ENCODE measurements at regions not wholly inside any gene's neighbourhood (a gene's known extent, or its start where the extent isn't known, plus 50 kb on each side); places are given as distances from the start of the nearest gene placed in this dataset.

DNA sequence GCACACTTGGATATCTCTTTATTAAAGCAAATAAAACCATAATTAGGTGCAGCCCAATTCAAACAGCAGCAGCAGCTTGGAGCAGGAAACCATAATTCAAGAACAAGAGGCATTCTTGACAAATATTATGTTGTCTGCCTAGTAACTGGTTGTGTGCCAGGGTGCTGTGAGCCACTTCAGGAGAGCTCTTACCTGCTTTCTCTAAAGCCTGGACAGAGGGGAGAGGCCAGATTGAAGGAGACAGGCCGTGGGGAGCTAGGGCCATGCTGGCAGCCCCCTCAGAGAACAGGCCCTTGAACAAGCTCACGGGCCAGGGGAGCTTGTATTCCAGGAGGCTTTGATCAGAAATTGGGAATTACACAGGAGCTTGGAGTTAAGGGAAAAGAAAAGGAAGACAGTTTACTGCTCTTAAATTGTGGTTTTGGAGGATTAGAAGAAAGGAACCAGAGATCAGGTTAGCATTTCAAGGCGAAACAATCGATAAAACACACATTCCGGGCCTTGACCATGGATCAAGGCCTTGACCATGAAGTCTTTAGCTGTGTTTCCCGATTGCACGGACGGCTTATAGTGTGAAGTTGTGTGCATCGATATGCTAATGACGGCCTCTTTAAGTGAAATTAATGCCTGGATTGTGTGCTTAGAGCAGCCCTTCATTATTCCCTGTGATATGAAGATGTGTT is 69.8 kb upstream of the NKX2-2 start:
- Histone ChIP-seq H2BK12ac (ENCODE audit: insufficient read length, low read depth, low read length) (no peak overlapping the region), H2BK20ac (ENCODE audit: low read depth, low read length, poor library complexity, severe bottlenecking) (no peak overlapping the region), H2AFZ (ENCODE audit: low read length) (no peak overlapping the region), H3K4ac (ENCODE audit: low read depth, low read length) (no peak overlapping the region), H2BK5ac (ENCODE audit: insufficient read length, low read length) (no peak overlapping the region), H3K23me2 (ENCODE audit: insufficient read length, low read depth, low read length, poor library complexity, severe bottlenecking) (no peaks in the 10 kb centered on the region), H2BK15ac (ENCODE audit: low read depth, low read length) (no peak overlapping the region), H3T11ph (ENCODE audit: low read length) (no peak overlapping the region), H2BK120ac (ENCODE audit: low read depth, low read length, poor library complexity, severe bottlenecking) (no peak overlapping the region), H2AK5ac (ENCODE audit: insufficient read length, low read length) (no peak overlapping the region), H4K91ac (ENCODE audit: insufficient read length, low read depth, low read length) (no peak overlapping the region), H3K9ac (ENCODE audit: extremely low read depth, insufficient read length, low read length) (no peak overlapping the region), H3K4me2 (ENCODE audit: insufficient read depth, insufficient read length, low read length) (no peak overlapping the region), H3K23ac (ENCODE audit: insufficient read length, low read depth, low read length) (no peak overlapping the region), H4K20me1 (ENCODE audit: control insufficient read depth, insufficient read depth, insufficient read length) (no peaks in the 10 kb centered on the region), H3K18ac (ENCODE audit: insufficient read length, low read depth, low read length) (no peak overlapping the region), H3K27ac (ENCODE audit: insufficient read length, low read depth, low read length) (no peak overlapping the region), H3K14ac (ENCODE audit: insufficient read depth, low read length) (no peak overlapping the region), H3K4me1 (ENCODE audit: insufficient read depth, low read length) (no peaks in the 10 kb centered on the region), H4K8ac (replicated peaks; ENCODE audit: insufficient read length, low read depth, low read length) (no peak overlapping the region), H3K56ac (ENCODE audit: insufficient read length, low read depth, low read length) (no peak overlapping the region), H3K79me2 (ENCODE audit: insufficient read depth, low read length) (no peaks in the 10 kb centered on the region), H4K5ac (ENCODE audit: insufficient read length, low read depth, low read length) (no peak overlapping the region), H3K9me3 (ENCODE audit: control insufficient read depth, low read depth, low read length) (no peaks in the 10 kb centered on the region), H3K79me1 (ENCODE audit: insufficient read depth, low read depth, low read length, poor library complexity, severe bottlenecking) (no peaks in the 10 kb centered on the region), H3K27me3 (ENCODE audit: insufficient read depth, low read length) (no peaks in the 10 kb centered on the region)
- H3K27ac Mint-ChIP-seq = no peak overlapping the region
- no CpG with 5 or more reads among the region's 10 CpGs for WGBS (ENCODE audit: extremely low coverage, insufficient read length, low lambda C conversion rate)
- TF ChIP-seq, protein P1, sequence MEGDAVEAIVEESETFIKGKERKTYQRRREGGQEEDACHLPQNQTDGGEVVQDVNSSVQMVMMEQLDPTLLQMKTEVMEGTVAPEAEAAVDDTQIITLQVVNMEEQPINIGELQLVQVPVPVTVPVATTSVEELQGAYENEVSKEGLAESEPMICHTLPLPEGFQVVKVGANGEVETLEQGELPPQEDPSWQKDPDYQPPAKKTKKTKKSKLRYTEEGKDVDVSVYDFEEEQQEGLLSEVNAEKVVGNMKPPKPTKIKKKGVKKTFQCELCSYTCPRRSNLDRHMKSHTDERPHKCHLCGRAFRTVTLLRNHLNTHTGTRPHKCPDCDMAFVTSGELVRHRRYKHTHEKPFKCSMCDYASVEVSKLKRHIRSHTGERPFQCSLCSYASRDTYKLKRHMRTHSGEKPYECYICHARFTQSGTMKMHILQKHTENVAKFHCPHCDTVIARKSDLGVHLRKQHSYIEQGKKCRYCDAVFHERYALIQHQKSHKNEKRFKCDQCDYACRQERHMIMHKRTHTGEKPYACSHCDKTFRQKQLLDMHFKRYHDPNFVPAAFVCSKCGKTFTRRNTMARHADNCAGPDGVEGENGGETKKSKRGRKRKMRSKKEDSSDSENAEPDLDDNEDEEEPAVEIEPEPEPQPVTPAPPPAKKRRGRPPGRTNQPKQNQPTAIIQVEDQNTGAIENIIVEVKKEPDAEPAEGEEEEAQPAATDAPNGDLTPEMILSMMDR (conservative IDR thresholded peaks at IDR 0.05) = no peak
- DNase-seq = no peak
- peaks cover 35% of the 10 kb centered on the region for H3K27me3 Mint-ChIP-seq (ENCODE audit: low read depth)
- no peaks in the 10 kb centered on the region for H3K4me1 Mint-ChIP-seq
- H3K4me3 Mint-ChIP-seq = no peak overlapping the region
- H3K36me3 Mint-ChIP-seq (ENCODE audit: insufficient read depth in 1 of 3, low read depth in 3 of 3) = no peaks in the 10 kb centered on the region; a peak in 1 of 7 replicates
- H3K9me3 Mint-ChIP-seq = no peaks in the 10 kb centered on the region

All from H9 (cell line).